Chondrocyte (in vitro differentiated cells): ENCODE measurements at regions not wholly inside any gene's neighbourhood (a gene's known extent, or its start where the extent isn't known, plus 50 kb on each side); places are given as distances from the start of the nearest gene placed in this dataset.
A peak's percentile ranks its signal among the peaks of the same experiment; 100 is the strongest.

ENCODE experiments used
- DNase-seq: peaks from one replicate; pipeline ENCODE4 v3.0.0; 2021; ENCODE audit warnings: mixed read lengths, low spot score
- H3K27ac Mint-ChIP-seq: one replicate; pipeline ENCODE4 v1.8.0; 2021; ENCODE audit warnings: mild to moderate bottlenecking, moderate library complexity, mixed read lengths; ENCODE audit not compliant: unreplicated experiment
- H3K27me3 Mint-ChIP-seq: 2 replicates; pipeline ENCODE4 v1.8.0; 2021; ENCODE audit warnings: low read depth, mixed read lengths
- H3K36me3 Mint-ChIP-seq: 2 replicates; pipeline ENCODE4 v1.8.0; 2021; ENCODE audit warnings: low read depth, mixed read lengths
- H3K4me1 Mint-ChIP-seq: 2 replicates; pipeline ENCODE4 v1.8.0; 2021; ENCODE audit warnings: low read depth, mild to moderate bottlenecking, mixed read lengths
- H3K4me3 Mint-ChIP-seq: one replicate; pipeline ENCODE4 v1.8.0; 2021; ENCODE audit warnings: mild to moderate bottlenecking, moderate library complexity, mixed read lengths; ENCODE audit not compliant: unreplicated experiment
- H3K9me3 Mint-ChIP-seq: 2 replicates; pipeline ENCODE4 v1.8.0; 2021; ENCODE audit warnings: low read depth, mixed read lengths
- CTCF ChIP-seq: fragments of 200-600 bp; sonication (generic); IDR thresholded peaks from 2 replicates; pipeline ENCODE4 v1.5.0; 2021; ENCODE audit warnings: antibody characterized with exemption, mild to moderate bottlenecking, moderate library complexity

- Mint-ChIP-seq H3K4me1 (no peaks in the 10 kb centered on the region), H3K27me3 (peaks cover 22% of the 10 kb centered on the region), H3K9me3 (no peaks in the 10 kb centered on the region), H3K27ac (no peak overlapping the region), H3K4me3 (no peak overlapping the region), H3K36me3 (peaks cover 1% of the 10 kb centered on the region)
- no peak for DNase-seq
- no peak for TF ChIP-seq CTCF
Measured at GRCh38 chr6:128759447-128759846, 123.5 kb upstream of the LAMA2 start.

DNA sequence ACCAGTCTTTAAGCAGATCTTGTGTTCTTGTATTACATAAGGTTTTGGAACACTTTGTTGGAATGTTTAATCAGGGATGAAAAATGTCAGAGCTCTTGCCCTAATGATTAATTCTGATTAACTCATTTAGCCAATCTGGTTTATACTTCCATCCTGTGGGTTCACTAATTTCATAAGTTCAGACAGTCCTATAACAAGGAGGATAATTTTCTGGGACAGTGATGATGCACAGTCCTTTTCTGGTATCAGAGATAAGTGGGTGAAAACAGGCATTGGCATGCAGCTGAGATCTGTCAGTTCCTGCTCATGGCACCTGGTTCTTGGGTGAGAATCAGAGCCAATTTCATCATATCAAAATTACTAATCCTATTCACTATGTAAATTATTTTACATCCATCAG is 125.0 kb upstream of the LAMA2 start:
- no peaks in the 10 kb centered on the region for H3K9me3 Mint-ChIP-seq
- H3K27ac Mint-ChIP-seq, result no peak overlapping the region
- H3K36me3 Mint-ChIP-seq, result peaks cover 1% of the 10 kb centered on the region
- no peak for DNase-seq
- peaks cover 22% of the 10 kb centered on the region for H3K27me3 Mint-ChIP-seq
- TF ChIP-seq CTCF, result no peak
- no peaks in the 10 kb centered on the region for H3K4me1 Mint-ChIP-seq
- no peak overlapping the region for H3K4me3 Mint-ChIP-seq

GRCh38 chr6:128754658-128755256 is 128.2 kb upstream of the LAMA2 start:
- no peak for DNase-seq
- no peaks in the 10 kb centered on the region for H3K4me1 Mint-ChIP-seq
- no peaks in the 10 kb centered on the region for H3K9me3 Mint-ChIP-seq
- no peak overlapping the region for H3K4me3 Mint-ChIP-seq
- H3K36me3 Mint-ChIP-seq, result peaks cover 1% of the 10 kb centered on the region
- no peak for TF ChIP-seq CTCF
- peaks cover 23% of the 10 kb centered on the region for H3K27me3 Mint-ChIP-seq
- H3K27ac Mint-ChIP-seq, result no peak overlapping the region

DNA sequence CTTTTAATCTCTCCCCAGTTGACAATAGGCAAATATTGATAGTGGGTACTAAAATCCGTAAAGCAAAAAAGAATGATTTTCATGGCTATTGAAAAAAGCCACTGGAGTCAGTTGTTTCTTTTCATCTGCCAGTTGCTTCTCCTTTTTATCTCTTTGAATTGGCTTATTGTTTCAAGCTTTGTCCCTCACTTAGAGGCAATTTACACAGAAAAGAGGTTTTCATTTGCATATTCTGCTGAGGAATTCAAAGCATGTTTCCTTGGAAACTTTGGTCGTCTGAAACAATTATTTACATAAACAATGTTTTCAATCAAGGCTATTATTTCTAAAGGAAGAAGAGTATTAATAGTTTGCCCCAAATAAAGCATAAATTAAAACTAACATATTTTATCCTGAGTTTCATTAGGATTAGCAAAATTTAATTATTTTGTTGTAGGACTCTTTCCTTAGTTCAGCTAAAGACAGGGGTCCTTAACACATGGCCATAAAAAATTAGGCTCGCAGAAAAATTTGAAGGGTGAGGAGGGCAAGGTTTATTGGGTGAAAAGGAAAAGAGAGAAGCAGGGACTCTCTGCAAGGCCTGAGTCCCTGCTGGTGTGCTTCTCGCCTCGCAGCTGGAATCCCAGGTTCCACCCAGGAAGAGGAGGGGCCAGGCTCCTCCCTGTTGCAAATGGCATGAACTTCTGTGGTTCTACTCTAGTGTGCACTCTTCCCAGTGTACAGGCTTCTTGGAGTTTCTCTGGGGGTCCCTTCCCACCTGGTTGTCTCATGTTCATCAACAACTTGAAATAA is 138.8 kb upstream of the LAMA2 start:
- no peak for TF ChIP-seq CTCF
- peaks cover 3% of the 10 kb centered on the region for H3K9me3 Mint-ChIP-seq
- no peaks in the 10 kb centered on the region for H3K36me3 Mint-ChIP-seq
- H3K27ac Mint-ChIP-seq, result no peak overlapping the region
- DNase-seq, result no peak
- H3K27me3 Mint-ChIP-seq, result peaks cover 6% of the 10 kb centered on the region
- H3K4me1 Mint-ChIP-seq, result no peaks in the 10 kb centered on the region
- H3K4me3 Mint-ChIP-seq, result no peak overlapping the region

DNA sequence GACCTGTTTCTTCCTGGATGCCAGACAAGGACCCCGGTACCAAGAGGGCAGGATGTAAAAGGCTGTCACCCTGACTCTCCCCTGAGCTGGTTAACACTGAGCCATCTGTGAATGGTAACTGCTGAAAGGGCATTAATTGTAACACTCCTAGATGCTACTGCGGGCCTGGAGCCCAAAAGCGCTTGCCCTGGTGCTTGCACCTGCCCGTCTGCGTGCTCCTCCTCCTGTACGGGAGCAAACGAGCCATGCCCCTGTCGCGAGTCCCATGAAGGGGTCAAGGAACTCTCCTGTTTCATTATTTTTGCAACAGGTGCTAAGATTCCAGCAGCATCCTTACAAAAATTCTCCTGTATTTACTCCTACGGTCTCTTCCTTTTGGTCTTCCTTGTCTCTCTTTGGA is 140.0 kb upstream of the LAMA2 start:
- H3K4me1 Mint-ChIP-seq, result no peaks in the 10 kb centered on the region
- peaks cover 6% of the 10 kb centered on the region for H3K27me3 Mint-ChIP-seq
- no peaks in the 10 kb centered on the region for H3K36me3 Mint-ChIP-seq
- peak; percentile 61 for DNase-seq
- no peak for TF ChIP-seq CTCF
- H3K27ac Mint-ChIP-seq, result no peak overlapping the region
- no peak overlapping the region for H3K4me3 Mint-ChIP-seq
- peaks cover 3% of the 10 kb centered on the region for H3K9me3 Mint-ChIP-seq
